A172 (cell line): ENCODE measurements at regions not wholly inside any gene's neighbourhood (a gene's known extent, or its start where the extent isn't known, plus 50 kb on each side); places are given as distances from the start of the nearest gene placed in this dataset.

Source experiments
- DNase-seq: peaks from one replicate; pipeline ENCODE4 v3.0.0-alpha.2; 2015; ENCODE audit warnings: low spot score

GRCh38 chr9:115169003-115169402 lies 51.0 kb upstream of the TNC start:
- no peak for DNase-seq

- DNase-seq: peak; percentile 93
Measured at GRCh38 chr9:115170358-115171073, 52.6 kb upstream of the TNC start.

- DNase-seq: no peak
Measured at GRCh38 chr9:115171921-115172388, 54.0 kb upstream of the TNC start.

- no peak for DNase-seq
Measured at GRCh38 chr9:115182264-115182663, 64.3 kb upstream of the TNC start.

GRCh38 chr9:115183436-115183835 lies 65.5 kb upstream of the TNC start:
- DNase-seq: no peak

GRCh38 chr9:115189686-115190085 lies 71.7 kb upstream of the TNC start:
- DNase-seq: no peak

GRCh38 chr9:115191667-115192066 lies 73.7 kb upstream of the TNC start:
- DNase-seq: no peak

- DNase-seq: no peak
Measured at GRCh38 chr9:115192280-115192679, 74.3 kb upstream of the TNC start.

- DNase-seq: no peak
Measured at GRCh38 chr9:115192835-115193525, 75.0 kb upstream of the TNC start.

GRCh38 chr9:115193777-115194176 lies 75.8 kb upstream of the TNC start:
- no peak for DNase-seq

- DNase-seq: no peak
Measured at GRCh38 chr9:115194216-115194615, 76.3 kb upstream of the TNC start.

GRCh38 chr9:115195912-115196311 lies 78.0 kb upstream of the TNC start:
- no peak for DNase-seq

GRCh38 chr9:115196919-115197318 lies 79.0 kb upstream of the TNC start:
- DNase-seq: no peak

GRCh38 chr9:115198001-115198400 lies 80.0 kb upstream of the TNC start:
- peak; percentile 66 for DNase-seq

- no peak for DNase-seq
Measured at GRCh38 chr9:115200711-115201505, 83.0 kb upstream of the TNC start.

- DNase-seq: no peak
Measured at GRCh38 chr9:115202181-115202580, 84.2 kb upstream of the TNC start.

- no peak for DNase-seq
Measured at GRCh38 chr9:115202960-115203751, 85.2 kb upstream of the TNC start.

- DNase-seq: peak; percentile 94
Measured at GRCh38 chr9:115204904-115205453, 87.0 kb upstream of the TNC start.

GRCh38 chr9:115207003-115207836 lies 89.3 kb upstream of the TNC start:
- DNase-seq: peak; percentile 47

GRCh38 chr9:115208501-115208900 lies 90.5 kb upstream of the TNC start:
- DNase-seq: peak; percentile 23
